ENCODE measurements at regions not wholly inside any gene's neighbourhood (a gene's known extent, or its start where the extent isn't known, plus 50 kb on each side); places are given as distances from the start of the nearest gene placed in this dataset.

DNA sequence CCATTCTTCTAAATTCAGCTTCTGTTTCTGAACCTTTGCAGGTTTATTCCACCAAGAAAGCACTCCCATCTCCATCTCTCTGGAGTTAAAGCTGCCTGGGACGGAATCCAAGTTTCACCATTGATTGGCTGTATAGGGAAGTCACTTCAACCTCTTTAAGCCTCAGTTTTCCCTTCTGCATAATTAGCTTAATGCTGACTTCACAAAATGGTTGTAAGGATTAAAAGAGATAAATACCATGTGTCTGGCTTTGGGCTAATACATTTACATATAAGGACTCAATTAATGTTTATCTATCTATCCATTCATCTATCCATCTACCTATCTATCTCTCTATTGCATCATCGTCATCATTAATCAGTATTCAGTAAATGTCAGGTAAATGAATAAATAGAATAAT is 629.6 kb upstream of the MGMT start:
- DNase-seq = no peak

DNA sequence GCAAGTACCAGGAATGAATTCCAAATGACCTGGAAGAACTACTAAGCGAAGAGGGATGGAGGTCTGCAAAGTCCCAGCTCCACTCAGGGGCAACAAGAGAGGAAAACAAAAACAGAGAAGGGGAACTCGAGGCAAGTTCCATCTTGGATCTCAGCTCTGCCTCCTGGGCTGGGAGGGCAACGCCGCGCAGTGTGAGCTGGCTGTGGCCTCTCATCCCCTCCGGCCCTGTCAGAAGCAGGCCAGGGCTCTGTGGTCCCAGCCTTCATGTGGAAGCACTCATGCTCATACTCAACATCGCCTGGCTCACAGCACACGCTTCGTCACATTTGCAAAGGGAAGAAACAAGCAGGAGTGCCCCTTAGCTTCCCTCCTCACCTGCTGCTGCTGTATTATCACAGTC is 627.9 kb upstream of the MGMT start:
- DNase-seq = no peak

DNA sequence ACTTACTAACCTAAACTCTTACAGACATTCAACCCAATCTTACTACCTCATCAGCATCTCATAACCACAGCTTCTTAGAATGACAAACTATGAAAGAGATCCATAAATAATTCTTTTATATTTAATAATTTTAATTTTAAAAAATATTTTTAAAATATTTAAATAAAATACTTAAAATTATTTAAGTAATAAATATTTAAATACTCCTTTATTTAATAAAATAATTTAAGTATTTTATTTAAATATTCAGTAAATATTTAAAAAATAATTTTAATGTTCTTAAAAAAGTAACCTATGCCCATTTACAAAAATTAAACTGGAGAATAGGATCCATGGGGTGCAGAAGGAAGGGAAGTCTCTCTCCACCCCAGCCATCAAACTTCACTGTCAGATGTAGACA is 627.3 kb upstream of the MGMT start:
- no peak for DNase-seq

DNA sequence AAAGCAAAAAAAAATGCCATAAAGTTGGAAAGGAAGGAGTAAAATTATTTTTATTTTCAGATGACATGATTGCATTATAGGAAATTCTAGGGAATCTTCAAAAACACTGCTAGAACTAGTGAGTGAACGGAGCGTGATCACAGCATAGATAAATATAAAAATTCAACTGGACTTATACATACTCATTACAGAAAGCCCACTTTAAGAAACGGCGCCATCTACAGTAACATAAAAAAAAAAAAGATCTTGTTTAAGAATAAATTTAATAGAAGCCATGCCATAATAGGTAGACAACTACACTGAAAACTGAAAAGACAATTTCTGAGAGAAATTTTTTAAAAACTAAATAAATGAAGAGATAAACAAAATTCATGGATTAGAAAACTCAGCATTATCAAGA is 623.1 kb upstream of the MGMT start:
- DNase-seq = peak; percentile 3

DNA sequence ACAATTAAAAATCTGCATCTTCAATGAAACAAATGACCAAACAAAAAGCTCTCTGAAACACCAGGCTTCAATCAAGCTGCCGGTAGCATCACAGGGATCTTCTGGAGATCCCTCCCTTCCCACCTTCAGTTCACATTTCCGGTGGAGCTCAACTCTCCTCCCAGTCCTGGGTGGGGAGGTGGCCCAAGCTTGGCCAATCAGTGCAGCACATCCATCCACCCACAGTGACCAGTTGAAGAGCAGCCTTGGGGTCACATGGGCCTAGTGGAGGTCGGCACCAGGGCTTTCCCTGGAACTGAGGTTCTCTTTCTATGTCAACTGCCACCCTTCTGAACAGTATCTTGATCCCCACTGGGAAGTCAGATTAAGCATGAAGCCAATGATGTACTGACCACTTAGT is 620.1 kb upstream of the MGMT start:
- no peak for DNase-seq

DNA sequence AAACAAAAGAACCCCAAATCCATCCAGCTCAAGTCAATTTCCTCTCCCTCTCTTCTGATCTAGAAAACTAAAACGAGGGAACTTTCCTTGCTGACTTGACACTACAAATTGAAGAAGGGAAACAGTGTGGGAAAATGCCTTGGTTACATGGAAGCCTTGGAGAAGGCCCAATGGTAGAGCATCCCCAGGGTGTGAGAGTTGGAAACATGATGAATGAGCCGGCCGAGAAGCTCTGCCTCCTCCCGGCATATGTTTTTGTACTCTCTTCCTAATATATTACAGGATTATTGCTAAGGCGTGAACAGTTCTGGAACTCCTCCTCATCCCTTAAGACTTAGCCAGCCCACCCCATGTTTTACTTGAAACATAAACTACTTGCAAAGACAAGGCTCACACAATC is 618.2 kb upstream of the MGMT start:
- DNase-seq = no peak

DNA sequence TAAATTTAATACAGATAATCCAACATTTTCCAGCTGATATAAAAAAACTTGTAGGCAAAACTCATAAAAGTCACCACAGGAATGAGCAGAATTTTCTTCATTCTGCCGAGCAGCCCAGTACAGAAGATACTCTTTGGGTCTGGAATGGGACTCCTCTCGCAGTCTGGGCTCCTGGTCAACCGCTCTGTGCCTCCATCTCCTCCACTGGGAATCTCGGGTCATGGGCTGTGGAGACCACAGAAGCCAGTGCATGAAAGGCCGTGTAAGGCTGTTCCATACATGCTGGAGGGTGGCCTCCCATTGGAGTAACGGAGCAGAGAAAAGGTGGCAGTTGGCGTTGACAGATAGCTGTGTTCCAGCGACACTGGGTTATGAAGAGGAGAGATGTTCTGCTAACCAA is 616.4 kb upstream of the MGMT start:
- no peak for DNase-seq

DNA sequence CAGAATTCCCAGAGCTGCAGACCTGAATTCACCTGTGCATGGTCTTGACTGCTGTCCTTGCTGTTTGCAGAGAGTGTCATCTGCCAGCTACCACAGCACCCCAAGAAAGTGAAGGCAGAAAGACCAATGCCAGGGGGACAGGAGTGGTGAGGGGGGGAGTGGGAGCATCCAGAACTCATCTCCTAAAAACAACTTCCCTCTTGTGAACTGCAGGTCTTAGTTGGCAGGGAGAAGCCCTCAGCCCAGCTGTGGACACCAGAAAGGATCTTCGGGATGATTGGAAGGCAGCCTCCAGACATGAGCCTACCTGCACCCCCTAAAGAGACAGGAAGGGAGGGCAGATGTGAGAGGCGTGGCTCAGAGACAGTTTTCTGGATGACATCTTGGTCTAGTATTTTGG is 615.8 kb upstream of the MGMT start:
- DNase-seq = no peak

DNA sequence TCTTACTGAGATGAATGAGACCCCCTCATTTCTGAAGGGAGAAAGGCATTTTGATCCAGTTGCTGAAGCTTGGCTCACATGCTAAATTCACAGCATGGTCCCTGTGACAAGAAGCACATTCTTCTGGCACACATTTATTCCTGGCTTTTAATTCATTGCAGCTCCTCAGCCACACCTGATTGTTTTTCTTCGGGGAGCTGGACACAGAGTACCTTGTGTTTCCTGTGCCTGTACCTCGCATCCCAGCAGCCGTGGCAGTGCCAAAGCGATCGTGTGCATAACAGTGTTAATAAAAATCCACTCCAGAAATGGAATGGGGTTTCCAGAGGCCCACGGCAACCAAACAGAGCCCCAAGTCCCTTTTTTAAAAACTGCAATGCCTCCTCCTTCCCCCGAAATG is 615.3 kb upstream of the MGMT start:
- no peak for DNase-seq

DNA sequence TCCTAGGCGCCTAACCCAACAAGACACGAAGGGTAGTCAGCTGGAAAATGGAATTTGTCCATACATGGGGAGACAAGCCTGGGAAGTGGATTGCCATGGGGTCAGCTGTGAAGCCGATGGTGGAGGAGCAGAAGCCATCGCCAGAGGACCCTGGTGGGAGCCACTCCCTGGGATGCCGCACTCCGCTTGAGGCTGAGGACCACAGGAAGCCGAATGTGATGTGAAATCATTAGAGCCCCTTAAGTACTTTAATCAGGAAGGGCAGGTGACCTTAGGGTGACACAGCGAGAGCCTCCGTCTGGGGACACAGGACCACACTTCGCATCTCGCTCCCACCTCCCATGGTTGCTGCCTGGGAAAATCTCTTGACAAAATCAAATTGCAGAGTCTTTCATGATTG is 614.6 kb upstream of the MGMT start:
- DNase-seq = no peak

DNA sequence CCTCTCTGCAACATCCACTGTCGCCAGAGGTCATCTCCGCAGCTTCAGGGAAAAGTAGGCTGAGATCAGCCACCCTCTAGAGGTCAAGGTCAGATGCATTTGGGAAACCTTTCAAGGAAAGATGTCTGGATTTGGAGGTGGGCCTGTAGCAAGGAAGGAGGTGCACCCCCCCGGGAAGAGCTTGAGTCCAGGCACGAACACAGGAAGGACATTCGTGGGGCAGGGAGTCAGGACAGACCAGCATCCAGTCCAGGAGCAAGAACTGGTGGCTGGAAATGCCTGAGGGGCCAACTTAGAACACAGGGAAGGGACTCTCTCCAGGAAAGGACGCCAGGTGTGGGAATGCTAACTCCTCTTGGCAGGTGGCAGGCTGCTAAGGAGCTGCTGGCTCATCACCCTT is 614.1 kb upstream of the MGMT start:
- no peak for DNase-seq

DNA sequence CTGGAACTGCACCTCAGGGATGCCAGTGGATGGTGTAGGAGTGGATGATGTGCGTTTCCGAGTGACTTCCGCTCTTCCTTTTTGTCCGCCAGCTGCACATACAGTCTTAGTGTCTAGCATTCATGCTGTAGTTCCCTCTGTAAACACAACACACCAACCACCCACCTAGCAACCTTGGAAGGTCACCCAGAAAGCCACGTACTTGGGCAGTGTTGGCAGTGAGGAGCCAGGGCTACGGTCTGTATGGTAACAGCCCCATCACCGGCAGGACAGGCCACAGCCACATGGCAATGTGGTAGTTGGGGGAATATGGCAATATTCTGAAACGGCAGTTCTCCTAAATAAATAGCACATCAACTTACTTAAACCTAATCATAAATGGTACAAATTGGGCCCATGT is 613.5 kb upstream of the MGMT start:
- no peak for DNase-seq

DNA sequence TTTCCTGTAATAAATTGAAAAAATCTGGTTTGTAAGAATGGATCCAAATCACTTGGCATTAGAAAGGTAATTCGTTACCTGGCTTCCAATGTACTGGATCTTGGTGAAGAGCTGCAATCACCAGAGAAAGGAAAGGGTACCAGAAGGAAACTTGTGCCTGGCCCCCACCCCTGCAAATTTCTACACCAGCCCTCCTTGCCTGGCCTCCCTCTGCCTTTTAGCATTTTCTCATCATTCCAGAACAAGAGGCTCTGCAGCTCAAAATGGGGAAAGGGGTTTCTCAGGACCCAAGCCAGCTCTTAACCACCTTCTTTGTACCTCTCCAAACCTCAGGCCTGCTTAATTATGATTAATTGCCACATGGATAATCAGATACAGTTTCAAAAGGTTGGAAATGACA is 612.8 kb upstream of the MGMT start:
- DNase-seq = no peak

DNA sequence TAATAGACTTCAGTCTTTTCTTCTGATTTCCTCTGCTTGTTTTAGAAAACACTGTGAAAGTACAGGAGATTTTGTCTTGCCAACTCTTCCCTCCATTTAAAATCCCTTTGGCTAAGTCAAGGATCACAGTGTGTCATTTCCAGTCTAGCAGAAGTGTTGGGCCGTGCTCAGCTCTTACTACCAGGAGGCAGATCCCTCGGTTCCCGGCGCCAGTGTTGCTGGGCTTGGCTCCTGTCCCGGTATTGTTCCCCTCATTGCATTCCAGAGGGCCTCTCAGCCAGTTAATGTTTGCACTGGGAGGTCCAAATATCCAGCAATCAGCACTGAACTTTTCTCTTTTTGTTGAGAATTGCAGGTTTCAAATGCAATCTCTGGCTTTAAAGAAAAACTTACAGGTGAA is 612.1 kb upstream of the MGMT start:
- DNase-seq = no peak

DNA sequence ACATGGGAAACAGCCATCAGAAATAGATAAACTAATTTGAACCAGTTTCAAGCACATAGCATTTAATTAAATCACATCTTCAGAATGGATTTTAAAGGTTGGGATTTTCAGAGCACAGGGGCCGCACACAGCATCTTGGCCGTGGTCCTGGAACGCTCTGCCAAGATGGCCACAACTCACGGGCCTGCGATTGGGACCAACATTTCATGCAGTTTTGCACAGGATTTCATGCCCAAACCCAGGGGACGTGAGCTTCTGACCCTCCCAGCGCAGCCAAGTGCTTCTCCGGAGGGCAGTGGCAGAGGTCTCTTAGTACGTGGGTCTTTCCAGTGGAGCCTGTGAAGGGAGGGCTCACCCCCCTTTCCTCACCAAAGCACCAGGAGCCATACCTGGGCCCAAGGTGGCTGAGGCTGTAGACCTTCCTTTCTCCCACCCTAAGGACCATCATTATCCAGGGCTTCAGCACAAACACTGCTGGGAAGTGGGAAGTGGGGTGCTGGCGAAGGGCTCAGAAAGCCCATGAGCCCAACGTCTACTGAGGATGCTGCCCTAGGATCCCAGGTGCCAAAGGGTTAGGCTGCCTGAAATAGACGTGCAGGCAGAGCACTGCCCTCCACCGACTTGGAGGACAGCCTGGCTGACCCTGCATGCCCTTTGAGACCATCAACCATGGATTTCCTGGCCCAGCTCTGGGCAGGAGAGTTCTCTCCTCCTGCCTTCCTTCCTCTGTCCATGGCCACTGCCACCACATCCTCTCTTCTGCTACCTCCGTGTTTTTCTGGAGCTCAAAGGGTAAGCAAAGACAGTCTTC is 611.2 kb upstream of the MGMT start:
- no peak for DNase-seq

DNA sequence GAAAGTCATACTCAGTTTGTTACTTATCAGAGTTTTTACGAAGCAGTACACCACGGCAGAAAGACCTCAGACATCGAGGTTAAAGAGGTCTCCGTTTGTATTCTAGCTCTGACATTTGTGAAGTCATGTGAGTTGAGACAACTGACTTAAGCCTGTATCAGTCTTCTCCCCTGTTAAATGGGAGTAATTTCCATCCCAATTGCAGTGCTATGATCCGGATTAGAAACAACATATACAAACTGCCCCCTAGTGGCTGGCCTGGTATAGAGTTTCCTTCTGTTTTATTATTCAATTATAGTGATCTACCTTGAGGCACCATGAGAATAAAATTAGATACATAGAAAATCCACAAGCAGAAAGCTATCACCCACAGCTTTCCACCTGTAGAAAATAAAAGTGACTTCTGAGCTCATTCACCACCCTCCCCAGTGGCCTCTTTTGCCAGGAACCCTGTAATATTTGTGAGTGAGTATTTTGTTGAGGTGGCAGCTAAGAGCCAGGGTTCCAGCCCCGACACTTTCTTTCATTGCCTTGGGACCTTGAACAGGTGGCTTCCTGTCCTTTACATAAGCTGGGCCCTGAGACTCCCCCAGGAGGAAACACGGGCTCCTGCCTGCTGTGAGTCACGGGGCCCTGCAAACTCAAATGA is 607.2 kb upstream of the MGMT start:
- no peak for DNase-seq

DNA sequence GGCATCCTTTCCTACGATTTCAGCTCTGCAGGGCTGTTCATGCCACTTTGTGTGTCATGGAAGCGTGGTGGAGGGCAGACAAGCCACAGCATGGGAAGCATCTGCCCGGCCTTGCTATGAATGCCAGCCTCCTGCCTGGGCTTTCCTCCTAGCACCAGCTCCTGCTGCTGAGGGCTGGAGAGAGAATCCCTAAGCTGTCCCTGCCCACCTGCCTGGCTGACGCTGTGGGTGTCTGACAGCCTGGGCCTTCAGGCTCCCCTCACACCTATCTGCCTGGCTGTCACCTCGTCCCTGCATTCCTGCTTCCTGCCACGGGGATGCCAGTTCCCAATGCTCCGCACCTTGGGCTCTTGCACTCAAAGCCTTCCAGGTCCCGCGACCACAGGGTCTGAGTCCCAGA is 606.5 kb upstream of the MGMT start:
- DNase-seq = no peak

DNA sequence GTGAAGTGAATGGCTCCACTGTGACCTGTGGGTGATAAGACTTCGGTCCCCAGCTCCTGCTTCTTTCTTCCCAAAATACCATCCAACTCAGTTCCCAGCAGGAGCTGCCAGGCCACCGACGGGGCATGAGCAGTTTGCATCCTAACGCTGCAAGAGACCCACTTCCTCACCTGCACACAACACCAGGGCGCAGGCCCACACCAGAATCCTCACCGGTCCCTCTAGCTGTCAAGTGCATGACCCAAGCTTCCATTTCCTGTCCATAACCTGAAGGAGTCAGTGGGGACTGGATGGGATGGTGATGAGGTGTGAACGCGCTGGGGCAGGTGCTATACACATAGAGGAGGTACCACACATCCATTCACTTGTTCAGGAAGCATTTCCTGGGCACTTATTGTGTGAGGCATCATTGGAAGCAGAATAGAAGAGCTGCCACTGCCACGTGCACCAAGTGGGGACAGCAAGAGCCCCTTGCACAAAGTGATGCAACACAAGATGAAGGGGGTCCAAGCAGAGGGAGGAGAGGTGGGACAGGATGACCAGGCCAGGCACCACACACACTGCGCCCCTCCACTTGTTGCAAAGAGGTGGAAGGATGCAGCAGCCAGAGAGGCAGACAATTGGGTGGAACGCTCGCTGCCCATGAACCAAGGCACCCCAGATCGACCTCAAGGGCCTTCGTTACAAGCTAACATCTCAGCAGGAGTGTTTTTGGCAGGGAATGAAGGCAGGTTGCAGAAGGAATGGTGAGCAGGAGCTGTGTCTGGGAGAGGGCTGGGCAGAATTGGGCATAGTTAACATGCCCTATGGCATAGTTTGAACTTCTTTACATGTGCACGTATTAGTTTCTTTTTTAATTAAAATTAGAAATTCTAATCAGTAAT is 605.8 kb upstream of the MGMT start:
- no peak for DNase-seq

DNA sequence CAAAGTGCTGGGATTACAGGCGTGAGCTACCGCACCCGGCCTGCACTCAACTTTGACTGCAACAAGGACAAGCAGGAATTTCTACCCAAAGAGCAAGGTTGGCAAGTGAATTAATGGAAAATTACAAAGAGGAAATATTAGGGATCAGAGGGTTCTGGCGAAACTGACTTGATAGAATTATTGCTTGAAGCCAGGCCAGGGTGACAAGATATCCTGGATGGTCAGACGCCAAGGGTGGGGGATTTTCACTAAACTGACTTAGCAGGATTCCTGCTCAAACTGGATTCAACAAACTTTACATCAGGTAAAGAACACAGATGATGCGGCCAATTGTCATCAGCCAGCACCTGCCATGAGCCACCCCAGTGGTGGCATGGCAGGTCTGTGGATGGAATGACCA is 603.6 kb upstream of the MGMT start:
- no peak for DNase-seq

DNA sequence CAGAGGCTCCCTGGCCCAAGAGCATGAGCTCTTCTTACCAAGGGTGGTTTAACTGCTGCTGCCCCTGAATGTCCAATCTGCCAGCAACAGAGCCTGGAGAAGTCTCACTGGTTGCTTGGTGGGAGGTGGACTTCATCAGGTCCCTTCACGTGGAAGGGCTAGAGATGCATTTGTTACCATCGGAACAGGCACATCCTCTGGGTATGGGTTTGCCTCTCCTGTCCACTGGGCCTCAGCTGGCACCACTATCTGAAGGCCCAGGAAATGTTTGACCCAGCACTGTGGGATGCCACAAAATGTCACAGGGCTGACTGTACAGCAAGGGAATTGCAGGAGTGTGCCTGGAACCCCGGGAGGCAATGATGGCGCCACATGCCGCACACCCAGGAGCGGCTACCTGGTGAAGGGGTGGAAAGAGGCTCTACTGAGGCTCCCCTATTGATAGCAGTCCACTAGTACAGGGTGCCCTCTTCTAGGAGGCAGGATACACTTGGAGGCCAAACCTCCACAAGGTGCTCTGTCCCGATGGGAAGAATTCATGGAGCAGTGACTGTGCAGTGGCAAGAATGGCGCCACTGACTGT is 603.1 kb upstream of the MGMT start:
- DNase-seq = no peak

DNA sequence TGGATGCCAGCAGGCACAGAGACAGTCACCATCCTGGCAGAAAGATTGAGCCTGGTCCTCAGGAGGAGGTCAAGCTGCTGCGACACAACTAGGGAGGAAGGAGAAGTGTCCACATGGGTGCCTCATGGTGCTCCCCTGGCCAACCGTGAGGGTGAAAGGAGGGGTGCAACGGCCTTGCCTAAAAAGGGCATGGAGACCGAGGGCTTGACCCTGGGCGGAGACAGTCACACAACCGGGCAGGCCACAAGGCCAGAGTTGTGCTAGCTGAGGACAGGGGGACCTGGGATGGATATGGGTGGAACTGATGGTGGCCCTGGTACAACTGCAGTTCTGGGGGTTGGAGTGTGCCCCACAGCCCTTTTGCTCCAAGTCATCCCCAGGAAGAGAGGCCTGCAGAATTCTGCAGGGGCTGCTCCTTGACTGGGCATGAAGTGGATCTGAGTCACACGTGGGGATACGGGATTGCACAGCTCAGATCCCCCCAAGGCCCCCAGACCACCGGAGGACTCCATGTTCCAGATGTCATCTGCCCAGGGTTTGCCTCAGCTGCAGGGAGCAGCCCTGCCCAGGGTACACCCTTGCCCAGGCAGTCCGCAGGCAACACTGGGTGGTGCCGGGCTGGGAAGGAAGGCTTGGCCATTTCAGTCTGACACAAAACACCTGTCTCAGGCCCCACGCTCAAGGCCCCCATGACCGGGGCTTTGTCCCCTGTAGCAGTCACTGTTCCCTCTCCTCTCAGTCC is 602.3 kb upstream of the MGMT start:
- DNase-seq = no peak

DNA sequence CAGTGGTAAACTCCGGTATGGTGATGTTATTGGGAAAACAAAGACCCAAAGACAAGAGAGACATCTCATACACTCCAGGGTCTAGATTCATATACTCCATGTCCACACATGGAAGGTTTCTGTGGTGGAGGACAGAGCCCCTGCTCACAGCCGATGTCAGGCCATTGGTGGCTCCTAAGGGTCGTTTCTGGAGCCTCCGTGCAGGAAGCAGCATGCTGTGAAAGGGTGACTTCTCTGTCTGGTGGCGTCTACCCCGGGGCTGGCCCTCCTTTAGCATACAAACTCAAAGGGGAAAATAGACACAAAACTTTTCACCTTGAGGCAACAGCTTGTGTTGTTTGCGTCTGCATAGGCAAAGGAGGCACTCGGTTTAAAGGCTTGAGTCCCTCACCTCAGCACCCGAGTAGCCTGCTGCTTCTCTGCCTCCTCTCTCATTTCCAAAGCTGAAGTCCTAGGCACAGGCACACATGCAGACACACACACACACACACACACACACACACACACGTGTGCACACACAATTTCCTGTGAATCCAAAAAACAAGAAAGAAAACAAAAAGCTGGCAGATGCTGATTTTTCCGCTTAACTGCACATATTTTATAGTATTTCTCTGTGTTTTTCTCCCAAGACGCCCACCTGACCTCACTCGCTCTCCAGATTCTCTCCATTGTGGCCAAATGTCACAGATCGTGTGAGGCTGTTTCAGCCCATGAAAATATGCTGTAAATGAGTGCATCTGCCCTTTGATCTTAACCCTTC is 601.4 kb upstream of the MGMT start:
- DNase-seq = no peak
